Neuronal stem cell (in vitro differentiated cells): ENCODE measurements at regions not wholly inside any gene's neighbourhood (a gene's known extent, or its start where the extent isn't known, plus 50 kb on each side); places are given as distances from the start of the nearest gene placed in this dataset.
"Not testable (repeated sequence)": the region's sequence is repeated elsewhere in the genome, so short reads cannot be mapped to it uniquely, and the experiment has no call there.

Experiments used
- DNase-seq: peaks from one replicate; pipeline ENCODE4 v3.0.0-alpha.2; 2013; ENCODE audit warnings: low spot score
- H2AFZ ChIP-seq: one replicate; pipeline ENCODE4 v1.6.1; 2013; ENCODE audit warnings: mild to moderate bottlenecking, low read length, inconsistent platforms
- H2AK5ac ChIP-seq: 2 replicates; pipeline ENCODE4 v1.6.1; 2013; ENCODE audit warnings: low read depth, mild to moderate bottlenecking, inconsistent platforms, low read length, moderate library complexity, mixed read lengths
- H2BK120ac ChIP-seq: 2 replicates; pipeline ENCODE4 v1.6.1; 2013; ENCODE audit warnings: low read depth, mild to moderate bottlenecking, inconsistent platforms, low read length, moderate library complexity, mixed read lengths
- H2BK12ac ChIP-seq: one replicate; pipeline ENCODE4 v1.6.1; 2013; ENCODE audit warnings: low read length, inconsistent platforms
- H2BK15ac ChIP-seq: 2 replicates; pipeline ENCODE4 v1.6.1; 2013; ENCODE audit warnings: mild to moderate bottlenecking, low read length, inconsistent platforms, mixed read lengths
- H2BK5ac ChIP-seq: one replicate; pipeline ENCODE4 v1.6.1; 2013; ENCODE audit warnings: inconsistent platforms, mild to moderate bottlenecking, low read length, moderate library complexity
- H3K14ac ChIP-seq: one replicate; pipeline ENCODE4 v1.6.1; 2013; ENCODE audit warnings: low read length, inconsistent platforms
- H3K18ac ChIP-seq: 2 replicates; pipeline ENCODE4 v1.6.1; 2013; ENCODE audit warnings: low read length, inconsistent platforms
- H3K23ac ChIP-seq: 2 replicates; pipeline ENCODE4 v1.6.1; 2013; ENCODE audit warnings: low read depth, mild to moderate bottlenecking, mixed read lengths, low read length, inconsistent platforms; ENCODE audit not compliant: poor library complexity
- H3K27ac ChIP-seq: replicated peaks from 3 replicates; pipeline ENCODE4 v1.5.1; 2013; ENCODE audit warnings: low read length, inconsistent platforms
- H3K27me3 ChIP-seq, 3 experiments: 2 replicates each; pipeline ENCODE4 v1.6.1; 2013; ENCODE audit warnings: low read length in 3 of 3, mild to moderate bottlenecking in 2 of 3, inconsistent platforms in 1 of 3, low read depth in 1 of 3, mixed read lengths in 1 of 3, moderate library complexity in 1 of 3; ENCODE audit not compliant: control insufficient read depth in 3 of 3, insufficient read depth in 3 of 3
- H3K36me3 ChIP-seq, 2 donors: replicated peaks in 1 of 2; 2 replicates each; pipeline ENCODE4 v1.6.1; 2013; ENCODE audit warnings: low read length in 2 of 2; ENCODE audit not compliant: control insufficient read depth in 2 of 2, insufficient read depth in 2 of 2
- H3K4ac ChIP-seq: 2 replicates; pipeline ENCODE4 v1.6.1; 2013; ENCODE audit warnings: inconsistent platforms, mild to moderate bottlenecking, low read length, moderate library complexity
- H3K4me1 ChIP-seq, 2 donors: 1 replicate in 1 of 2; 2 replicates in 1 of 2; pipeline ENCODE4 v1.6.1; 2013; ENCODE audit warnings: low read length in 2 of 2, low read depth in 1 of 2; ENCODE audit not compliant: control insufficient read depth in 2 of 2, insufficient read depth in 1 of 2
- H3K4me2 ChIP-seq: one replicate; pipeline ENCODE4 v1.6.1; 2013; ENCODE audit warnings: mild to moderate bottlenecking, low read length, inconsistent platforms; ENCODE audit not compliant: insufficient read depth, poor library complexity, severe bottlenecking
- H3K4me3 ChIP-seq, 2 donors: 2 replicates each; pipeline ENCODE4 v1.5.1; 2013; ENCODE audit warnings: low read length in 2 of 2, mild to moderate bottlenecking in 2 of 2, inconsistent platforms in 1 of 2, moderate library complexity in 1 of 2
- H3K79me1 ChIP-seq: one replicate; pipeline ENCODE4 v1.6.1; 2013; ENCODE audit warnings: low read depth, mild to moderate bottlenecking, inconsistent platforms, low read length, moderate library complexity
- H3K9ac ChIP-seq: one replicate; pipeline ENCODE4 v1.6.1; 2013; ENCODE audit warnings: mild to moderate bottlenecking, low read depth, low read length, inconsistent platforms; ENCODE audit not compliant: poor library complexity
- H3K9me3 ChIP-seq, 2 donors: replicated peaks in 1 of 2; 2 replicates each; pipeline versions ENCODE3 to v1.6.1; 2013; ENCODE audit warnings: low read length in 2 of 2, mild to moderate bottlenecking in 2 of 2, inconsistent platforms in 1 of 2, low read depth in 1 of 2, mixed read lengths in 1 of 2, moderate library complexity in 1 of 2; ENCODE audit not compliant: control insufficient read depth in 2 of 2, insufficient read depth in 1 of 2
- H4K8ac ChIP-seq: one replicate; pipeline ENCODE4 v1.6.1; 2013; ENCODE audit warnings: low read depth, mild to moderate bottlenecking, inconsistent platforms, low read length, moderate library complexity
- H4K91ac ChIP-seq: one replicate; pipeline ENCODE4 v1.6.1; 2013; ENCODE audit warnings: low read length, low read depth, mild to moderate bottlenecking, inconsistent platforms; ENCODE audit not compliant: poor library complexity
- WGBS, 2 donors: extraction: QIAGEN DNeasy Blood & Tissue Kit; methylation state at CpG; one replicate each; pipeline ENCODE4 v1.1.7; 2013; ENCODE audit warnings: missing lambda C conversion rate in 2 of 2, mixed read lengths in 1 of 2; ENCODE audit not compliant: insufficient read length in 2 of 2, insufficient replicate concordance in 1 of 2; ENCODE audit errors: extremely low coverage in 2 of 2; 5-methylcytosine and 5-hydroxymethylcytosine counted together

DNA sequence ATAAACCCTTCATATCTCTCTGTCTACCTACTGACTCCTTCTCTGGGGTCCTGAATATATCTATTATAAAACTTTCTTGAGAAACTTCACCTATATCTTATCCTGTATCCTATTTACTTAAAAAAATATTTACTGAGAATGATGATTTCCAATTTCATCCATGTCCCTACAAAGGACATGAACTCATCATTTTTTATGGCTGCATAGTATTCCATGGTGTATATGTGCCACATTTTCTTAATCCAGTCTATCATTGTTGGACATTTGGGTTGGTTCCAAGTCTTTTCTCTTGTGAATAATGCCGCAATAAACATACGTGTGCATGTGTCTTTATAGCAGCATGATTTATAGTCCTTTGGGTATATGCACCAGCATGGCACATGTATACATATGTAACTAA is 301.7 kb upstream of the RAI14 start:
- not testable (repeated sequence) for H3K27me3 ChIP-seq, H3K9ac ChIP-seq, H2BK5ac ChIP-seq, H2BK12ac ChIP-seq, H4K8ac ChIP-seq, H3K4me2 ChIP-seq, H3K9me3 ChIP-seq, H2AK5ac ChIP-seq, H3K4me1 ChIP-seq, H2BK15ac ChIP-seq, H3K4me3 ChIP-seq, H2BK120ac ChIP-seq, H3K27ac ChIP-seq, H3K14ac ChIP-seq, DNase-seq, H4K91ac ChIP-seq, H3K79me1 ChIP-seq, H3K36me3 ChIP-seq, H3K4ac ChIP-seq, H3K23ac ChIP-seq, H3K18ac ChIP-seq, H2AFZ ChIP-seq
- no CpG with 5 or more reads among the region's 2 CpGs for WGBS, 2 donors

DNA sequence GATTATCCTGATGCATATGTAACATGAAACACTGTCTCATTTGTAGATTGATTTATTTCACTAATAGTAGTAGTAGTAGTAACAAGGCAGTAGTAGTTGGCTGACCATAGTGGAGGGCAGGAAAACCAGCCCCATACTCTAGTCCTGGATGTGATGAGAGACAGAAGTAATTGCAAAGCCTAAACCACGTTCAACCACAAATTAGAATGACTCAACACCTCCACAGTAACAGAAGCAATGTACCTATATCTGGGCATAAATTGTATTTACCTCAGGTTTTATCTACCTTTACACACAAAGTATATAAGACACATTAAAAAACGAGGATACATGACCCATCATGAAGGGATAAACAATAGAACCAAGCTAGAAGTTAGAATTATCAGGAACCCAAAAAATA is 284.7 kb upstream of the RAI14 start:
- not testable (repeated sequence) for H3K14ac ChIP-seq, H3K27ac ChIP-seq, H2AFZ ChIP-seq, H2AK5ac ChIP-seq, H3K36me3 ChIP-seq, H4K91ac ChIP-seq, H3K4me1 ChIP-seq, H2BK15ac ChIP-seq, H3K9ac ChIP-seq, H3K27me3 ChIP-seq, DNase-seq, H2BK12ac ChIP-seq, H3K4me2 ChIP-seq, H2BK120ac ChIP-seq, H3K4ac ChIP-seq, H3K18ac ChIP-seq, H3K9me3 ChIP-seq, H3K4me3 ChIP-seq, H4K8ac ChIP-seq, H2BK5ac ChIP-seq, H3K23ac ChIP-seq, H3K79me1 ChIP-seq
- no CpG with 5 or more reads among the region's 2 CpGs for WGBS, 2 donors

DNA sequence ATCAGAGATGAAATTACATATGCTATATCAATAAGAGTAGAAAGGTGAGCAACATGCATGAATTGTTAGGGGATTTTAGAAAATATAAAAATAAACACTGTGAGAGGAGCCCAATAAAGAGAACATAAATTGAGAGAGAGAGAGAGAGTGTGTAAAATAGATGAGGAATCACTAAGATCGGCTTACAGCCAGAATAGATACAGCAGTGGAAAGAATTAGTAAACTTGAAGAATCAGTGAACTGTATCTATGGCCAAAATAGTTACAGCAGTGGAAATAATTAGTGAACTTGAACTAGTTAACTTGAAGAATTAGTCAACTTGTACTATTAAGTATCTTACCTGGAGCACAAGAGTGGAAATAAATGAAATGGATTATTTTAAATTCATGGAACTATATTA is 284.3 kb upstream of the RAI14 start:
- not testable (repeated sequence) for H3K4me1 ChIP-seq, DNase-seq, H2BK120ac ChIP-seq, H2AFZ ChIP-seq, H3K79me1 ChIP-seq, H3K4me2 ChIP-seq, H3K14ac ChIP-seq, H3K4ac ChIP-seq, H3K9ac ChIP-seq, H3K18ac ChIP-seq, H3K27ac ChIP-seq, H3K9me3 ChIP-seq, H4K8ac ChIP-seq, H2BK12ac ChIP-seq, H3K23ac ChIP-seq, H4K91ac ChIP-seq, H2BK5ac ChIP-seq, H2AK5ac ChIP-seq, H3K36me3 ChIP-seq, H2BK15ac ChIP-seq, H3K27me3 ChIP-seq, H3K4me3 ChIP-seq
- no CpG with 5 or more reads among the region's 1 CpG for WGBS, 2 donors

DNA sequence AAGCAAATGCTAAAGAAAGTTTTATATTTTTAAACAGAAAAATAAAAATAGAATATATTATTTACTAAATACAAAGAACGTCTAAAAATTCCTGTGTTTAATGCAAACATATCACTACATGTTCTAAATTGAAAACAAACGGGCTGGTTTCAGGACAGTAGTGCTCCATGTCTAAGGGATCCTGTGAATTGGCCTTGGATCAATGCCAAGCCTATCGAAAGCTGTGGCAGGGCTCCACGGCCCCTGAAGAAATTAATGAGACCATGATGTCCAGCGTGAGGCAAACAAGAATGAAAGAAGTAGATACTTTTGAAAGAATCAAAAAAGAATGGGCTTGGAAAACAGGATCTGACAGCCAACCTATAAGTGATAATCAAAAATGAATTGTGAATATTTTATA is 283.4 kb upstream of the RAI14 start:
- H3K4me3 ChIP-seq, DNase-seq, H4K8ac ChIP-seq, H3K14ac ChIP-seq, H3K9me3 ChIP-seq, H2BK120ac ChIP-seq, H2AFZ ChIP-seq, H2AK5ac ChIP-seq, H3K4ac ChIP-seq, H3K4me1 ChIP-seq, H3K9ac ChIP-seq, H3K4me2 ChIP-seq, H3K27ac ChIP-seq, H2BK15ac ChIP-seq, H3K23ac ChIP-seq, H3K18ac ChIP-seq, H3K79me1 ChIP-seq, H2BK5ac ChIP-seq, H3K27me3 ChIP-seq, H3K36me3 ChIP-seq, H4K91ac ChIP-seq, H2BK12ac ChIP-seq: not testable (repeated sequence)
- no CpG with 5 or more reads among the region's 5 CpGs for WGBS, 2 donors
